ENCODE measurements at regions not wholly inside any gene's neighbourhood (a gene's known extent, or its start where the extent isn't known, plus 50 kb on each side); places are given as distances from the start of the nearest gene placed in this dataset.

DNA sequence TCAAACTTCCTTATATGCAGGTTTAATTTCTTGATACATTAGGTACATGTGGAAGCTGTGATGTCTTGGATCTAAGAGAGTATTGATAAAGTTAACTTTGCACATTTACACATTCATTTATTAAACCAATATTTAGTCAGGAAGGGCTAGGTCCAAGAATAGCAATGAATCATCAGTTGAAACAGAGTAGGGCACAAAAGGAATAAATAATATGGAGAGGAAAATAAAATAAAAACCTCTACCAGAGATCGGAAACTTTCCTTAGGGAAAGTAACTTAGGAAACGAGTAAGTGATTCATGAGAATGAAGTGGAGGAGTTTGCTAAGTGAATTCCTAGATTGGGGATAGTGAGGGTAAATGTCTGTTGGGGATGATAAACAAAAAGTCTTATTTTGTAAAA, 259.4 kb upstream of the DACH1 start:
- H3K4me3 ChIP-seq (ENCODE audit: low read depth, low read length, poor library complexity, severe bottlenecking) = no peak overlapping the region
- H3K4me1 ChIP-seq (ENCODE audit: insufficient read depth, low read length, severe bottlenecking) = no peaks in the 10 kb centered on the region
- H3F3A ChIP-seq (ENCODE audit: insufficient read depth, low read length) = no peaks in the 10 kb centered on the region
- H3K36me3 ChIP-seq (ENCODE audit: insufficient read depth, low read length) = no peaks in the 10 kb centered on the region
- no peak overlapping the region for H3K27ac ChIP-seq (ENCODE audit: low read depth, low read length, poor library complexity, severe bottlenecking)
- H3K79me2 ChIP-seq (ENCODE audit: insufficient read depth, low read length) = no peaks in the 10 kb centered on the region
- TF ChIP-seq, protein P1, sequence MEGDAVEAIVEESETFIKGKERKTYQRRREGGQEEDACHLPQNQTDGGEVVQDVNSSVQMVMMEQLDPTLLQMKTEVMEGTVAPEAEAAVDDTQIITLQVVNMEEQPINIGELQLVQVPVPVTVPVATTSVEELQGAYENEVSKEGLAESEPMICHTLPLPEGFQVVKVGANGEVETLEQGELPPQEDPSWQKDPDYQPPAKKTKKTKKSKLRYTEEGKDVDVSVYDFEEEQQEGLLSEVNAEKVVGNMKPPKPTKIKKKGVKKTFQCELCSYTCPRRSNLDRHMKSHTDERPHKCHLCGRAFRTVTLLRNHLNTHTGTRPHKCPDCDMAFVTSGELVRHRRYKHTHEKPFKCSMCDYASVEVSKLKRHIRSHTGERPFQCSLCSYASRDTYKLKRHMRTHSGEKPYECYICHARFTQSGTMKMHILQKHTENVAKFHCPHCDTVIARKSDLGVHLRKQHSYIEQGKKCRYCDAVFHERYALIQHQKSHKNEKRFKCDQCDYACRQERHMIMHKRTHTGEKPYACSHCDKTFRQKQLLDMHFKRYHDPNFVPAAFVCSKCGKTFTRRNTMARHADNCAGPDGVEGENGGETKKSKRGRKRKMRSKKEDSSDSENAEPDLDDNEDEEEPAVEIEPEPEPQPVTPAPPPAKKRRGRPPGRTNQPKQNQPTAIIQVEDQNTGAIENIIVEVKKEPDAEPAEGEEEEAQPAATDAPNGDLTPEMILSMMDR (IDR thresholded peaks at IDR 0.05; ENCODE audit: low read length) = no peak
- TF ChIP-seq EZH2 (IDR thresholded peaks at IDR 0.05; ENCODE audit: borderline replicate concordance, low read length) = no peak
- H3K4me2 ChIP-seq (ENCODE audit: low read length) = no peak overlapping the region
- H3K9me2 ChIP-seq (ENCODE audit: low read depth, low read length) = no peaks in the 10 kb centered on the region
- no peaks in the 10 kb centered on the region for H3K9me3 ChIP-seq (ENCODE audit: low read length)
- no peak overlapping the region for H3K9ac ChIP-seq (ENCODE audit: low read length)
- no peaks in the 10 kb centered on the region for H3K27me3 ChIP-seq (ENCODE audit: insufficient read depth, low read length)
- no peaks in the 10 kb centered on the region for H4K20me1 ChIP-seq (ENCODE audit: insufficient read depth, low read length)
- no peak overlapping the region for H2AFZ ChIP-seq (ENCODE audit: low read length)

DNA sequence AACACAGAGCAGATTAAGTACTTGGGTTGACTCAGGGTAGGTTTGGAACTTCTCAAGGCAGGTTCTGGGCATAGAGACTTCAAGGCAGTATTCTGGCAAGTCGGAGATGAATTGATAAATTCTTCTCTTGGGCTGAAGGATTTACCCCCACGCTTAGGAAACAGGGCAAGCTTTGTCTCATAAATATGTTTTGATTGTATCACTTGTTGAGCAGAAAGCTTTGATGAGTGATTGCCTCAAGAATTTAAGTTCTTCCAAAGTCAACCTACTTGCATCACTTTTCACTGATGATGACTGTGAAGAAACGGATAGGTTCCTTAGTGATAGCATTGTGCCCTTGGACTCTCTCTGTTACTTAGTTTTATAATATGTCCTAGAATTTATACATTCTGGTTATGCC, 258.6 kb upstream of the DACH1 start:
- Histone ChIP-seq H3K27ac (ENCODE audit: low read depth, low read length, poor library complexity, severe bottlenecking) (no peak overlapping the region), H4K20me1 (ENCODE audit: insufficient read depth, low read length) (no peaks in the 10 kb centered on the region), H3K4me2 (ENCODE audit: low read length) (no peak overlapping the region)

DNA sequence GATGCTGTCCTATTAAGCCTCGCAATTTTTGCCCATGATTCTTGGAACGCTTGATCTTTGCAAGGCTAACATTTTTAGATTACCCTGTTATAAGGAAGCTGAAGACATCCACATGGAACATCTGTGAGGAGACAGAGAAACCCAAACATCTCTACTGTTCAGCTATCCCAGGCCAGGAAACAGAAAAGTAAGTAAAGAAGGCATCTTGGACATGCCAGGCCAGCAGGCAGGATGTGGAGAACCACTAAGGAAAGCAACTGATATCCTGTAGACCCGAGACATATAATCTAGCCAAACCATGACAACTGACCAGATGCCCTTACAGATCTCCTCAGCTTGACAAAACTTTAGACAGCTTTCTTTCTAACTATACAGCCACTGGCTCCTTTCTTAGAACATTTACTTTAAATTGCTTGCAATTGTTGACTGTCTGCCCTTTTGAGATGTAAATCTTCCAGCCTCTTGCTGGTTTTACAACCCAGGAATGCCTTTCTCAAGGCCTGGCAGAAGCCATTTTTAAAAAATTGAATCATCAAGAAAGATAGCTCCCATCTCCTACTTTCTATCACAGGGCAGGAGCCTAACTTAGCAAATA, 255.8 kb upstream of the DACH1 start:
- Histone ChIP-seq H3K4me1 (ENCODE audit: insufficient read depth, low read length, severe bottlenecking) (no peaks in the 10 kb centered on the region), H3F3A (ENCODE audit: insufficient read depth, low read length) (no peaks in the 10 kb centered on the region), H3K27me3 (ENCODE audit: insufficient read depth, low read length) (no peaks in the 10 kb centered on the region), H3K9me3 (ENCODE audit: low read length) (no peaks in the 10 kb centered on the region), H3K9ac (ENCODE audit: low read length) (no peak overlapping the region), H2AFZ (ENCODE audit: low read length) (no peak overlapping the region), H3K4me2 (ENCODE audit: low read length) (no peak overlapping the region), H3K9me2 (ENCODE audit: low read depth, low read length) (no peaks in the 10 kb centered on the region), H4K20me1 (ENCODE audit: insufficient read depth, low read length) (no peaks in the 10 kb centered on the region), H3K4me3 (ENCODE audit: low read depth, low read length, poor library complexity, severe bottlenecking) (no peak overlapping the region), H3K79me2 (ENCODE audit: insufficient read depth, low read length) (no peaks in the 10 kb centered on the region), H3K27ac (ENCODE audit: low read depth, low read length, poor library complexity, severe bottlenecking) (no peak overlapping the region), H3K36me3 (ENCODE audit: insufficient read depth, low read length) (no peaks in the 10 kb centered on the region)
- TF ChIP-seq, protein P1 (IDR thresholded peaks at IDR 0.05; ENCODE audit: low read length) = no peak
- TF ChIP-seq EZH2 (IDR thresholded peaks at IDR 0.05; ENCODE audit: borderline replicate concordance, low read length) = no peak

More for the DNA sequence above, 258.6 kb upstream of the DACH1 start:
- H3F3A ChIP-seq (ENCODE audit: insufficient read depth, low read length) = no peaks in the 10 kb centered on the region
- H3K9ac ChIP-seq (ENCODE audit: low read length) = no peak overlapping the region
- H2AFZ ChIP-seq (ENCODE audit: low read length) = no peak overlapping the region
- H3K4me1 ChIP-seq (ENCODE audit: insufficient read depth, low read length, severe bottlenecking) = no peaks in the 10 kb centered on the region
- H3K9me3 ChIP-seq (ENCODE audit: low read length) = no peaks in the 10 kb centered on the region
- no peaks in the 10 kb centered on the region for H3K27me3 ChIP-seq (ENCODE audit: insufficient read depth, low read length)
- TF ChIP-seq, protein P1 (IDR thresholded peaks at IDR 0.05; ENCODE audit: low read length) = no peak
- TF ChIP-seq EZH2 (IDR thresholded peaks at IDR 0.05; ENCODE audit: borderline replicate concordance, low read length) = no peak
- H3K36me3 ChIP-seq (ENCODE audit: insufficient read depth, low read length) = no peaks in the 10 kb centered on the region
- no peaks in the 10 kb centered on the region for H3K9me2 ChIP-seq (ENCODE audit: low read depth, low read length)
- no peaks in the 10 kb centered on the region for H3K79me2 ChIP-seq (ENCODE audit: insufficient read depth, low read length)
- H3K4me3 ChIP-seq (ENCODE audit: low read depth, low read length, poor library complexity, severe bottlenecking) = no peak overlapping the region

All from OCI-LY1 (cell line).